Erythroblast (primary cell): ENCODE measurements at regions not wholly inside any gene's neighbourhood (a gene's known extent, or its start where the extent isn't known, plus 50 kb on each side); places are given as distances from the start of the nearest gene placed in this dataset.

Experiments
- GATA1 ChIP-seq: IDR thresholded peaks from 2 replicates; pipeline ENCODE4 v1.6.1; 2011; ENCODE audit warnings: low read depth, mild to moderate bottlenecking, control low read depth, low read length, moderate library complexity
- POLR2A ChIP-seq: IDR thresholded peaks from 2 replicates; pipeline ENCODE4 v1.6.1; 2011; ENCODE audit warnings: mild to moderate bottlenecking, low read length

GRCh38 chr18:61697306-61697909 is 195.4 kb downstream of the RNF152 start:
- no peak for TF ChIP-seq POLR2A
- TF ChIP-seq GATA1: no peak
